Endometrium (tissue), 2 donors: ENCODE measurements at regions not wholly inside any gene's neighbourhood (a gene's known extent, or its start where the extent isn't known, plus 50 kb on each side); places are given as distances from the start of the nearest gene placed in this dataset.

Experiments used
- FAIRE-seq: peaks from 2 replicates; lab custom pipeline; 2012; peaks lifted over from hg19 to GRCh38; lab: Jason Lieb, UNC
- donor health status: control.
- donor health status: control.

- FAIRE-seq = no peak
Measured at GRCh38 chr13:91181892-91182291, 165.6 kb upstream of the MIR17HG start.

GRCh38 chr13:91184244-91184926 lies 163.1 kb upstream of the MIR17HG start:
- FAIRE-seq = no peak

GRCh38 chr13:91185294-91185863 lies 162.1 kb upstream of the MIR17HG start:
- FAIRE-seq = peak; percentile 33

- no peak for FAIRE-seq
Measured at GRCh38 chr13:91187522-91187921, 160.0 kb upstream of the MIR17HG start.

GRCh38 chr13:91189506-91189905 lies 158.0 kb upstream of the MIR17HG start:
- no peak for FAIRE-seq

GRCh38 chr13:91193358-91193757 lies 154.1 kb upstream of the MIR17HG start:
- FAIRE-seq = no peak

GRCh38 chr13:91195789-91196188 lies 151.7 kb upstream of the MIR17HG start:
- FAIRE-seq = no peak

- FAIRE-seq = no peak
Measured at GRCh38 chr13:91196958-91197357, 150.5 kb upstream of the MIR17HG start.

GRCh38 chr13:91199866-91200265 lies 147.6 kb upstream of the MIR17HG start:
- FAIRE-seq = no peak

- FAIRE-seq = no peak
Measured at GRCh38 chr13:91200486-91200885, 147.0 kb upstream of the MIR17HG start.

- FAIRE-seq = no peak
Measured at GRCh38 chr13:91203430-91203829, 144.1 kb upstream of the MIR17HG start.

GRCh38 chr13:91207261-91207660 lies 140.2 kb upstream of the MIR17HG start:
- FAIRE-seq = no peak

GRCh38 chr13:91211510-91211909 lies 136.0 kb upstream of the MIR17HG start:
- FAIRE-seq = no peak

GRCh38 chr13:91212231-91212630 lies 135.3 kb upstream of the MIR17HG start:
- FAIRE-seq = no peak

GRCh38 chr13:91214031-91214430 lies 133.5 kb upstream of the MIR17HG start:
- no peak for FAIRE-seq

- no peak for FAIRE-seq
Measured at GRCh38 chr13:91216928-91217700, 130.4 kb upstream of the MIR17HG start.

- no peak for FAIRE-seq
Measured at GRCh38 chr13:91219201-91219600, 128.3 kb upstream of the MIR17HG start.

- FAIRE-seq = no peak
Measured at GRCh38 chr13:91220872-91221271, 126.6 kb upstream of the MIR17HG start.

GRCh38 chr13:91228108-91228507 lies 119.4 kb upstream of the MIR17HG start:
- no peak for FAIRE-seq

GRCh38 chr13:91228940-91229339 lies 118.5 kb upstream of the MIR17HG start:
- FAIRE-seq = no peak

GRCh38 chr13:91232716-91233115 lies 114.8 kb upstream of the MIR17HG start:
- no peak for FAIRE-seq

- FAIRE-seq = no peak
Measured at GRCh38 chr13:91233291-91233690, 114.2 kb upstream of the MIR17HG start.

GRCh38 chr13:91236182-91236581 lies 111.3 kb upstream of the MIR17HG start:
- FAIRE-seq = no peak
